HepG2 (cell line): ENCODE measurements at regions not wholly inside any gene's neighbourhood (a gene's known extent, or its start where the extent isn't known, plus 50 kb on each side); places are given as distances from the start of the nearest gene placed in this dataset.

Source experiments
- CCAR2 ChIP-seq: fragments of 200-400 bp; formaldehyde crosslinking; optimal IDR thresholded peaks from 2 replicates; pipeline ENCODE3; 2018; ENCODE audit warnings: low read depth, mild to moderate bottlenecking, low read length, moderate library complexity
- CREM ChIP-seq, 2 experiments: sonication (generic) in 1 of 2; formaldehyde crosslinking in 1 of 2; IDR thresholded peaks; 2 replicates each; pipeline versions ENCODE4 v1.4.0 to v1.6.1; 2016 to 2020; ENCODE audit warnings: antibody characterized with exemption in 1 of 2, mild to moderate bottlenecking in 1 of 2, missing genetic modification reagents in 1 of 2
- ELF4 ChIP-seq: sonication (generic); formaldehyde crosslinking; IDR thresholded peaks from 2 replicates; pipeline ENCODE4 v1.5.0; 2020; ENCODE audit warnings: missing genetic modification reagents, mild to moderate bottlenecking, moderate library complexity, borderline replicate concordance
- ETV5 ChIP-seq: IDR thresholded peaks from 2 replicates; pipeline ENCODE4 v1.6.1; 2018; ENCODE audit warnings: missing biosample characterization, missing genetic modification reagents, inconsistent platforms, borderline replicate concordance
- GFI1 ChIP-seq: sonication (generic); formaldehyde crosslinking; IDR thresholded peaks from 2 replicates; pipeline ENCODE4 v1.5.0; 2020; ENCODE audit warnings: missing genetic modification reagents, mild to moderate bottlenecking, borderline replicate concordance
- KAT8 ChIP-seq: IDR thresholded peaks from 2 replicates; pipeline ENCODE4 v1.6.1; 2016; ENCODE audit warnings: missing genetic modification reagents, missing compliant biosample characterization
- KLF11 ChIP-seq: IDR thresholded peaks from 2 replicates; pipeline ENCODE4 v1.6.1; 2016; ENCODE audit warnings: missing compliant biosample characterization
- MATR3 ChIP-seq: sonication (generic); formaldehyde crosslinking; IDR thresholded peaks from 2 replicates; pipeline ENCODE4 v1.4.0; 2020; ENCODE audit warnings: missing genetic modification reagents
- MYC ChIP-seq: sonication (generic); formaldehyde crosslinking; IDR thresholded peaks from 2 replicates; pipeline ENCODE4 v1.9.0; 2021; ENCODE audit warnings: missing genetic modification reagents, borderline replicate concordance
- NFKB2 ChIP-seq: sonication (generic); formaldehyde crosslinking; IDR thresholded peaks from 2 replicates; pipeline ENCODE4 v1.4.0; 2020; ENCODE audit warnings: missing genetic modification reagents, borderline replicate concordance
- POGZ ChIP-seq: sonication (generic); formaldehyde crosslinking; IDR thresholded peaks from 2 replicates; pipeline ENCODE4 v1.4.0; 2020; ENCODE audit warnings: mild to moderate bottlenecking, missing genetic modification reagents
- SALL2 ChIP-seq: sonication (generic); formaldehyde crosslinking; IDR thresholded peaks from 2 replicates; pipeline ENCODE4 v1.8.1; 2023; ENCODE audit warnings: mild to moderate bottlenecking, missing genetic modification reagents, inconsistent platforms
- SETDB1 ChIP-seq: sonication (generic); formaldehyde crosslinking; IDR thresholded peaks from 2 replicates; pipeline ENCODE4 v1.5.1; 2020; ENCODE audit warnings: missing genetic modification reagents, mild to moderate bottlenecking, borderline replicate concordance
- SMAD9 ChIP-seq: sonication (generic); formaldehyde crosslinking; IDR thresholded peaks from 2 replicates; pipeline ENCODE4 v1.5.1; 2020; ENCODE audit warnings: mild to moderate bottlenecking, missing genetic modification reagents
- SMC3 ChIP-seq: IDR thresholded peaks from 2 replicates; pipeline ENCODE4 v1.6.1; 2011; ENCODE audit warnings: low read length, improper control_type of control experiment
- SOX5 ChIP-seq: IDR thresholded peaks from 2 replicates; pipeline ENCODE4 v1.6.1; 2016; ENCODE audit warnings: borderline replicate concordance
- WIZ ChIP-seq: sonication (generic); formaldehyde crosslinking; IDR thresholded peaks from 2 replicates; pipeline ENCODE4 v1.5.1; 2020; ENCODE audit warnings: mild to moderate bottlenecking, missing genetic modification reagents
- ZBTB38 ChIP-seq: sonication (generic); formaldehyde crosslinking; IDR thresholded peaks from 2 replicates; pipeline ENCODE4 v1.5.1; 2020; ENCODE audit warnings: mild to moderate bottlenecking, missing genetic modification reagents
- ZFP62 ChIP-seq: sonication (generic); formaldehyde crosslinking; IDR thresholded peaks from 2 replicates; pipeline ENCODE4 v1.4.0; 2020; ENCODE audit warnings: missing genetic modification reagents
- ZFY ChIP-seq: sonication (generic); formaldehyde crosslinking; IDR thresholded peaks from 2 replicates; pipeline ENCODE4 v1.4.0; 2020; ENCODE audit warnings: missing genetic modification reagents
- ZNF383 ChIP-seq: sonication (generic); formaldehyde crosslinking; IDR thresholded peaks from 2 replicates; pipeline ENCODE4 v1.4.0; 2020; ENCODE audit warnings: missing genetic modification reagents, mild to moderate bottlenecking, borderline replicate concordance
- ZNF557 ChIP-seq: sonication (generic); formaldehyde crosslinking; IDR thresholded peaks from 2 replicates; pipeline ENCODE4 v1.4.0; 2020; ENCODE audit warnings: missing genetic modification reagents
- ZNF563 ChIP-seq: sonication (generic); formaldehyde crosslinking; IDR thresholded peaks from 2 replicates; pipeline ENCODE4 v1.8.0; 2022; ENCODE audit warnings: mild to moderate bottlenecking, moderate library complexity, missing genetic modification reagents
- ZNF768 ChIP-seq: sonication (generic); formaldehyde crosslinking; IDR thresholded peaks from 2 replicates; pipeline ENCODE4 v1.4.0; 2020; ENCODE audit warnings: missing genetic modification reagents
- TF ChIP-seq, protein P1 (sequence below): sonication (generic); formaldehyde crosslinking; IDR thresholded peaks from 2 replicates; pipeline ENCODE4 v1.4.0; 2020; ENCODE audit warnings: missing genetic modification reagents
- TF ChIP-seq, protein P2 (sequence below): sonication (generic); formaldehyde crosslinking; IDR thresholded peaks from 2 replicates; pipeline ENCODE4 v1.4.0; 2020; ENCODE audit warnings: missing genetic modification reagents, borderline replicate concordance
- TF ChIP-seq, protein P3 (sequence below): sonication (generic); formaldehyde crosslinking; IDR thresholded peaks from 2 replicates; pipeline ENCODE4 v1.5.1; 2020; ENCODE audit warnings: mild to moderate bottlenecking, moderate library complexity, missing genetic modification reagents

DNA sequence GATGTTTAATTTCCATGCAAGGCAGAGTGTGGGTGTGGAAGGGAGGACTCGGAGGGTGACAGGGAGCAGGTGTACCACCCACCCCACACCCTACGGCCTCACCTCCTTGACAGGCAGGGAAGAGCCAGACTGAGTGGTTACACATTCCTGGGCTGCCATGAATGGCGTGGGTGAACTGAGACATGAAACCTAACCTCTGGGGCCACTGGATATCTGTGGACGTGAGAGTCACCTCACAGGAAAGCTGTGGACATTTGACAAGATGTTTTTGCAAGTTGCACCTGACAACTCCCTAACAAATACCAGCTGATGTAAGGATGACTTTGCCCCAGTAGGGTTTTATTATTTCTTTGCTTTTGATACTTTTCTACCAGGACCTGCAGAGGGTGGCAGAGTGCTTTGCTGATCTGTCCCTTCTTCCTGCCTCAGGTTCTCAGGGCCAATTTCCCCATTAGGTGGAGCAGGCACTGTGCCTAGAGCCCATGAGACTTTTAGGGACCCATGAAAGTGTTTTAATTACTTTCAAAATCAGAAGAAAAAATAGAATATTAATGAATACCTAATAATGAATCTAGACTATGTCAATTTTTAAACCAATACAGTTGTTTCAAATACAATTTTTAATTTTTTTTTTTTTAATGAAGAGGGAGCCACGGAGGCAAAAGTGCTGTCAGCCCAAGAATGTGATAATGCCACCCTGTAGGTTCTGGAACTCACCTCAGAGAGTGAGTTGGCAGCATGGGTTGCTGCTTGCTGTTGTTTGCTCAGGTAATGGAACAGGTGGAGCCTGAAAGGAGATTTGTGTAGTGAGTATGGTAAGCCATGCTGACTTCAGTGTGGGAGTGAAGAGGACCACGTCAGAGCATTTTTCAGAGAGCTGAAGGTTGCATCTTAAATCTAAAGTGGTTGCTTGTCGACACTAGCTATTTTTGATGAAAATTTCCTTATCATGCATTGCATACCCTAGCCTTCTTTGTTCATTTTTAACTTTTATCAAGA lies 58.0 kb upstream of the CYSLTR2 start (continued):
- TF ChIP-seq, protein P1, sequence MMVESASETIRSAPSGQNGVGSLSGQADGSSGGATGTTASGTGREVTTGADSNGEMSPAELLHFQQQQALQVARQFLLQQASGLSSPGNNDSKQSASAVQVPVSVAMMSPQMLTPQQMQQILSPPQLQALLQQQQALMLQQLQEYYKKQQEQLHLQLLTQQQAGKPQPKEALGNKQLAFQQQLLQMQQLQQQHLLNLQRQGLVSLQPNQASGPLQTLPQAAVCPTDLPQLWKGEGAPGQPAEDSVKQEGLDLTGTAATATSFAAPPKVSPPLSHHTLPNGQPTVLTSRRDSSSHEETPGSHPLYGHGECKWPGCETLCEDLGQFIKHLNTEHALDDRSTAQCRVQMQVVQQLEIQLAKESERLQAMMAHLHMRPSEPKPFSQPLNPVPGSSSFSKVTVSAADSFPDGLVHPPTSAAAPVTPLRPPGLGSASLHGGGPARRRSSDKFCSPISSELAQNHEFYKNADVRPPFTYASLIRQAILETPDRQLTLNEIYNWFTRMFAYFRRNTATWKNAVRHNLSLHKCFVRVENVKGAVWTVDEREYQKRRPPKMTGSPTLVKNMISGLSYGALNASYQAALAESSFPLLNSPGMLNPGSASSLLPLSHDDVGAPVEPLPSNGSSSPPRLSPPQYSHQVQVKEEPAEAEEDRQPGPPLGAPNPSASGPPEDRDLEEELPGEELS, result no peak
- TF ChIP-seq MATR3 (CRISPR knock-in tag) (no peak), ZFP62 (CRISPR knock-in tag) (no peak), POGZ (CRISPR knock-in tag) (no peak), MYC (no peak), SETDB1 (CRISPR knock-in tag) (no peak), NFKB2 (no peak), KAT8 (CRISPR knock-in tag) (peak; percentile 61; the same call in 1 of the 2 replicates), GFI1 (CRISPR knock-in tag) (no peak), WIZ (CRISPR knock-in tag) (no peak), CREM (IDR thresholded peaks at IDR 0.05) (no peak), CREM (CRISPR knock-in tag; IDR thresholded peaks at IDR 0.05) (no peak), ETV5 (CRISPR knock-in tag) (peak; percentile 20; the same call in 1 of the 2 replicates), ZNF383 (no peak), SMC3 (peak; percentile 96), CCAR2 (no peak), ZNF768 (CRISPR knock-in tag) (no peak), ZNF557 (CRISPR knock-in tag) (no peak), ELF4 (CRISPR knock-in tag) (no peak), SMAD9 (CRISPR knock-in tag) (no peak), SALL2 (CRISPR knock-in tag) (no peak), KLF11 (no peak), SOX5 (CRISPR knock-in tag) (no peak; the same call in 1 of the 2 replicates), ZNF563 (CRISPR knock-in tag) (no peak), ZBTB38 (CRISPR knock-in tag) (peak; percentile 40; the same call in 1 of the 2 replicates), ZFY (CRISPR knock-in tag) (no peak)
- TF ChIP-seq, protein P2, sequence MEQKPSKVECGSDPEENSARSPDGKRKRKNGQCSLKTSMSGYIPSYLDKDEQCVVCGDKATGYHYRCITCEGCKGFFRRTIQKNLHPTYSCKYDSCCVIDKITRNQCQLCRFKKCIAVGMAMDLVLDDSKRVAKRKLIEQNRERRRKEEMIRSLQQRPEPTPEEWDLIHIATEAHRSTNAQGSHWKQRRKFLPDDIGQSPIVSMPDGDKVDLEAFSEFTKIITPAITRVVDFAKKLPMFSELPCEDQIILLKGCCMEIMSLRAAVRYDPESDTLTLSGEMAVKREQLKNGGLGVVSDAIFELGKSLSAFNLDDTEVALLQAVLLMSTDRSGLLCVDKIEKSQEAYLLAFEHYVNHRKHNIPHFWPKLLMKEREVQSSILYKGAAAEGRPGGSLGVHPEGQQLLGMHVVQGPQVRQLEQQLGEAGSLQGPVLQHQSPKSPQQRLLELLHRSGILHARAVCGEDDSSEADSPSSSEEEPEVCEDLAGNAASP, result 0 out of 2 replicates have a peak, but pooled peaks have one; percentile 23
- TF ChIP-seq, protein P3, sequence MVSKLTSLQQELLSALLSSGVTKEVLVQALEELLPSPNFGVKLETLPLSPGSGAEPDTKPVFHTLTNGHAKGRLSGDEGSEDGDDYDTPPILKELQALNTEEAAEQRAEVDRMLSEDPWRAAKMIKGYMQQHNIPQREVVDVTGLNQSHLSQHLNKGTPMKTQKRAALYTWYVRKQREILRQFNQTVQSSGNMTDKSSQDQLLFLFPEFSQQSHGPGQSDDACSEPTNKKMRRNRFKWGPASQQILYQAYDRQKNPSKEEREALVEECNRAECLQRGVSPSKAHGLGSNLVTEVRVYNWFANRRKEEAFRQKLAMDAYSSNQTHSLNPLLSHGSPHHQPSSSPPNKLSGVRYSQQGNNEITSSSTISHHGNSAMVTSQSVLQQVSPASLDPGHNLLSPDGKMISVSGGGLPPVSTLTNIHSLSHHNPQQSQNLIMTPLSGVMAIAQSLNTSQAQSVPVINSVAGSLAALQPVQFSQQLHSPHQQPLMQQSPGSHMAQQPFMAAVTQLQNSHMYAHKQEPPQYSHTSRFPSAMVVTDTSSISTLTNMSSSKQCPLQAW (CRISPR knock-in tag), result 0 out of 2 replicates have a peak, but pooled peaks have one; percentile 18
